ENCODE measurements at regions not wholly inside any gene's neighbourhood (a gene's known extent, or its start where the extent isn't known, plus 50 kb on each side); places are given as distances from the start of the nearest gene placed in this dataset.
"Not testable (repeated sequence)": the region's sequence is repeated elsewhere in the genome, so short reads cannot be mapped to it uniquely, and the experiment has no call there.

DNA sequence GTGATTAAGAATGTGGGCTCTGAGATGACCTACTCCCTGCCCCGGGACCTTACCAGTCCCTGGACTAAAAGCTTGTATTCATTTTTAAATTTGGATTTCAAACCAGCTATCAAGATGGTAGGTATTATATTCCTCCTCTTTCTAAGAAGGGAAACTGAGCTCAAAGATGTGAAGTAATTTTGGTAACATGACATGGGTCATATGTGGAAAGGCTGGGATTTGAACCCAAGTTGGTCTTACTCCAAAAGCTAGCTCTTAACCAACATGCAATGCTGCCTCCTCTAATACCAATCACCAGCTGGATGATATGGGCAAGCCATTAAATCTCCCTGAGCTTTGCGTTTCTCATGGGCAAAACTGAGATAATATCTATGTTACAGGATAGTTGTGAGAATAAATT lies 166.4 kb upstream of the SLC38A2 start:
- FAIRE-seq (no peak), DNase-seq (no peak)
- Histone ChIP-seq H3K4me1 (ENCODE audit: control insufficient read depth in 2 of 3, insufficient read depth in 2 of 3, low read depth in 1 of 3, low read length in 3 of 3) (no peaks in the 10 kb centered on the region), H3K36me3 (ENCODE audit: control insufficient read depth in 2 of 3, insufficient read depth in 3 of 3, low read length in 3 of 3) (no peaks in the 10 kb centered on the region), H3K27ac (ENCODE audit: low read depth in 2 of 2, low read length in 2 of 2) (no peak overlapping the region), H3K9ac (ENCODE audit: low read length in 3 of 3) (no peak overlapping the region), H3K27me3 (ENCODE audit: control insufficient read depth, insufficient read depth, low read length) (no peaks in the 10 kb centered on the region), H3K9me3 (ENCODE audit: control insufficient read depth in 2 of 3, insufficient read depth in 1 of 3, low read length in 3 of 3) (no peaks in the 10 kb centered on the region), H3K4me3 (ENCODE audit: low read length in 3 of 3) (no peak overlapping the region)
- TF ChIP-seq CTCF (IDR thresholded peaks at IDR 0.05; ENCODE audit: borderline replicate concordance, extremely low read depth, insufficient read depth) = no peak
- intact Hi-C loops (cut with DNase I) = no loop called here

GRCh38 chr12:46537387-46537955 lies 164.9 kb upstream of the SLC38A2 start:
- no peaks in the 10 kb centered on the region for H3K9me3 ChIP-seq (ENCODE audit: control insufficient read depth in 2 of 3, insufficient read depth in 1 of 3, low read length in 3 of 3)
- H3K27ac ChIP-seq (ENCODE audit: low read depth in 2 of 2, low read length in 2 of 2) = no peak overlapping the region
- no peak for TF ChIP-seq CTCF (IDR thresholded peaks at IDR 0.05; ENCODE audit: borderline replicate concordance, extremely low read depth, insufficient read depth)
- FAIRE-seq (no peak), DNase-seq (no peak)
- intact Hi-C loops (cut with DNase I) = no loop called here
- H3K9ac ChIP-seq (ENCODE audit: low read length in 3 of 3) = no peak overlapping the region
- no peak overlapping the region for H3K4me3 ChIP-seq (ENCODE audit: low read length in 3 of 3)
- no peaks in the 10 kb centered on the region for H3K27me3 ChIP-seq (ENCODE audit: control insufficient read depth, insufficient read depth, low read length)
- H3K4me1 ChIP-seq (ENCODE audit: control insufficient read depth in 2 of 3, insufficient read depth in 2 of 3, low read depth in 1 of 3, low read length in 3 of 3) = no peaks in the 10 kb centered on the region
- no peaks in the 10 kb centered on the region for H3K36me3 ChIP-seq (ENCODE audit: control insufficient read depth in 2 of 3, insufficient read depth in 3 of 3, low read length in 3 of 3)

- H3K4me1 ChIP-seq (ENCODE audit: control insufficient read depth in 2 of 3, insufficient read depth in 2 of 3, low read depth in 1 of 3, low read length in 3 of 3); intact Hi-C loops (cut with DNase I); H3K27ac ChIP-seq (ENCODE audit: low read depth in 2 of 2, low read length in 2 of 2); FAIRE-seq; H3K27me3 ChIP-seq (ENCODE audit: control insufficient read depth, insufficient read depth, low read length); DNase-seq; H3K9me3 ChIP-seq (ENCODE audit: control insufficient read depth in 2 of 3, insufficient read depth in 1 of 3, low read length in 3 of 3); H3K36me3 ChIP-seq (ENCODE audit: control insufficient read depth in 2 of 3, insufficient read depth in 3 of 3, low read length in 3 of 3); H3K4me3 ChIP-seq (ENCODE audit: low read length in 3 of 3); H3K9ac ChIP-seq (ENCODE audit: low read length in 3 of 3): not testable (repeated sequence)
Measured at GRCh38 chr12:46536316-46536715, 163.7 kb upstream of the SLC38A2 start.

DNA sequence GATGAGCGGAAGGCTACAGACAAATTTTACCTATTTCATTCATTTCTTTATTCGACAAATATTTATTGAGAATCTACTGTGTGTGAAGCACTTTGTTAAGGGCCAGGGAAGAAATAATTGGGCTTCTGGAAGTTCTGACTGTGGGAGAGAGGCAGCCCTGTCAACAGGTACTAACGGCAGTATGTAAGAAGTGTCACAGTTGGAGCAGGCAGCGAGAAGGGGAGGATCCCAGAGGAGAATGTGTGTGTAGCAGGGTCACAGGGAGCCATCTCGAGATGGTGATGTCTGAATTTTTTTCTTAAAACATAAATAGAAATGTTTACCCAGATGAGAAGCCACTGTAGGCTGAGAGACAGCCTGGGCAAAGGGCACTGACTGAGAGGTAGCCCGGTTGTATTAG lies 163.3 kb upstream of the SLC38A2 start:
- H3K27me3 ChIP-seq (ENCODE audit: control insufficient read depth, insufficient read depth, low read length) = no peaks in the 10 kb centered on the region
- H3K4me1 ChIP-seq (ENCODE audit: control insufficient read depth in 2 of 3, insufficient read depth in 2 of 3, low read depth in 1 of 3, low read length in 3 of 3) = no peaks in the 10 kb centered on the region
- H3K9ac ChIP-seq (ENCODE audit: low read length in 3 of 3) = no peak overlapping the region
- no peak overlapping the region for H3K27ac ChIP-seq (ENCODE audit: low read depth in 2 of 2, low read length in 2 of 2)
- H3K4me3 ChIP-seq (ENCODE audit: low read length in 3 of 3) = no peak overlapping the region
- no peak for DNase-seq
- no peaks in the 10 kb centered on the region for H3K36me3 ChIP-seq (ENCODE audit: control insufficient read depth in 2 of 3, insufficient read depth in 3 of 3, low read length in 3 of 3)
- no peak for FAIRE-seq
- intact Hi-C loops (cut with DNase I) = no loop called here
- TF ChIP-seq CTCF (IDR thresholded peaks at IDR 0.05; ENCODE audit: borderline replicate concordance, extremely low read depth, insufficient read depth) = no peak
- H3K9me3 ChIP-seq (ENCODE audit: control insufficient read depth in 2 of 3, insufficient read depth in 1 of 3, low read length in 3 of 3) = no peaks in the 10 kb centered on the region

Measured in kidney (tissue), 13 donors.